ENCODE measurements at regions not wholly inside any gene's neighbourhood (a gene's known extent, or its start where the extent isn't known, plus 50 kb on each side); places are given as distances from the start of the nearest gene placed in this dataset.
"Not testable (repeated sequence)": the region's sequence is repeated elsewhere in the genome, so short reads cannot be mapped to it uniquely, and the experiment has no call there.

- DNase-seq, result not testable (repeated sequence)
Measured at GRCh38 chr16:88252057-88252794, 130.5 kb upstream of the ZNF469 start.

- not testable (repeated sequence) for DNase-seq
Measured at GRCh38 chr16:88258141-88258540, 124.6 kb upstream of the ZNF469 start.

- DNase-seq, result not testable (repeated sequence)
Measured at GRCh38 chr16:88258764-88259525, 123.8 kb upstream of the ZNF469 start.

GRCh38 chr16:88259538-88259937, 123.2 kb upstream of the ZNF469 start:
- DNase-seq, result not testable (repeated sequence)

GRCh38 chr16:88260146-88260545, 122.6 kb upstream of the ZNF469 start:
- not testable (repeated sequence) for DNase-seq

GRCh38 chr16:88260881-88261665, 121.7 kb upstream of the ZNF469 start:
- DNase-seq, result not testable (repeated sequence)

- DNase-seq, result not testable (repeated sequence)
Measured at GRCh38 chr16:88261814-88262605, 120.7 kb upstream of the ZNF469 start.

- DNase-seq, result not testable (repeated sequence)
Measured at GRCh38 chr16:88262858-88263563, 119.7 kb upstream of the ZNF469 start.

GRCh38 chr16:88263681-88264287, 119.0 kb upstream of the ZNF469 start:
- not testable (repeated sequence) for DNase-seq

GRCh38 chr16:88264641-88265285, 118.0 kb upstream of the ZNF469 start:
- DNase-seq, result peak; percentile 75

GRCh38 chr16:88265286-88265938, 117.3 kb upstream of the ZNF469 start:
- DNase-seq, result peak; percentile 30

GRCh38 chr16:88266036-88266435, 116.7 kb upstream of the ZNF469 start:
- not testable (repeated sequence) for DNase-seq

GRCh38 chr16:88266935-88267551, 115.7 kb upstream of the ZNF469 start:
- DNase-seq, result not testable (repeated sequence)

- not testable (repeated sequence) for DNase-seq
Measured at GRCh38 chr16:88268186-88268970, 114.4 kb upstream of the ZNF469 start.

GRCh38 chr16:88270171-88270790, 112.5 kb upstream of the ZNF469 start:
- not testable (repeated sequence) for DNase-seq

GRCh38 chr16:88271296-88271695, 111.5 kb upstream of the ZNF469 start:
- DNase-seq, result not testable (repeated sequence)

- DNase-seq, result not testable (repeated sequence)
Measured at GRCh38 chr16:88271776-88272175, 111.0 kb upstream of the ZNF469 start.

GRCh38 chr16:88272437-88272836, 110.3 kb upstream of the ZNF469 start:
- DNase-seq, result not testable (repeated sequence)
